ENCODE measurements at regions not wholly inside any gene's neighbourhood (a gene's known extent, or its start where the extent isn't known, plus 50 kb on each side); places are given as distances from the start of the nearest gene placed in this dataset.

GRCh38 chr6:165915022-165915770 lies 252.2 kb upstream of the PDE10A start:
- ATAC-seq (no peak), DNase-seq (ENCODE audit: low spot score) (no peak)
- H3K36me3 Mint-ChIP-seq (ENCODE audit: low read depth): no peaks in the 10 kb centered on the region
- Histone ChIP-seq H3K27me3 (ENCODE audit: insufficient read depth) (no peaks in the 10 kb centered on the region), H3K4me3 (no peak overlapping the region), H3K4me2 (no peak overlapping the region), H3K9me2 (ENCODE audit: insufficient read depth) (0 out of 2 replicates have a peak, but pooled peaks cover 4% of the 10 kb centered on the region), H4K20me1 (replicated peaks; ENCODE audit: insufficient read depth) (no peaks in the 10 kb centered on the region), H3F3A (replicated peaks; ENCODE audit: low read depth) (no peaks in the 10 kb centered on the region), H2AFZ (no peak overlapping the region), H3K27ac (ENCODE audit: low read depth) (no peak overlapping the region), H3K79me2 (replicated peaks; ENCODE audit: insufficient read depth) (no peaks in the 10 kb centered on the region), H3K36me3 (ENCODE audit: insufficient read depth) (no peaks in the 10 kb centered on the region), H3K4me1 (ENCODE audit: insufficient read depth) (no peaks in the 10 kb centered on the region)
- H3K27me3 Mint-ChIP-seq (ENCODE audit: insufficient read depth, low read depth, poor library complexity): no peaks in the 10 kb centered on the region
- TF ChIP-seq JUNB (IDR thresholded peaks at IDR 0.05; ENCODE audit: unreplicated experiment) (no peak), EZH2 (IDR thresholded peaks at IDR 0.05; ENCODE audit: low read depth, unreplicated experiment) (no peak), EZH2phosphoT487 (IDR thresholded peaks at IDR 0.05; ENCODE audit: unreplicated experiment) (no peak), REST (IDR thresholded peaks at IDR 0.05; ENCODE audit: unreplicated experiment) (no peak), ZNF462 (CRISPR knock-in tag; IDR thresholded peaks at IDR 0.05) (no peak), POLR2AphosphoS5 (IDR thresholded peaks at IDR 0.05; ENCODE audit: low read depth) (no peak)
- H3K27ac Mint-ChIP-seq: no peak overlapping the region
- H3K9me3 Mint-ChIP-seq: no peaks in the 10 kb centered on the region
- no peaks in the 10 kb centered on the region for H3K4me1 Mint-ChIP-seq
- H3K4me3 Mint-ChIP-seq: no peak overlapping the region

Measured in GM23338 (cell line).